Activated T-cell treated with anti-CD3 and anti-CD28 coated beads, Interleukin-2, amount 50 U/mL, for 24 hours (primary cell): ENCODE measurements at regions not wholly inside any gene's neighbourhood (a gene's known extent, or its start where the extent isn't known, plus 50 kb on each side); places are given as distances from the start of the nearest gene placed in this dataset.
"Not testable (repeated sequence)": the region's sequence is repeated elsewhere in the genome, so short reads cannot be mapped to it uniquely, and the experiment has no call there.

Experiments
- DNase-seq: peaks from one replicate; pipeline ENCODE4 v3.0.0-alpha.2; 2020
- H3K27ac Mint-ChIP-seq: 2 replicates; pipeline ENCODE4 v1.8.0; 2020; ENCODE audit warnings: mild to moderate bottlenecking, mixed read lengths
- H3K27me3 Mint-ChIP-seq: 2 replicates; pipeline ENCODE4 v1.8.0; 2020; ENCODE audit warnings: mixed read lengths
- H3K36me3 Mint-ChIP-seq: 2 replicates; pipeline ENCODE4 v1.8.0; 2020; ENCODE audit warnings: low read depth, mixed read lengths
- H3K4me1 Mint-ChIP-seq: 2 replicates; pipeline ENCODE4 v1.8.0; 2020; ENCODE audit warnings: low read depth, mixed read lengths
- H3K4me3 Mint-ChIP-seq: 2 replicates; pipeline ENCODE4 v1.8.0; 2020; ENCODE audit warnings: mild to moderate bottlenecking, moderate library complexity, mixed read lengths
- H3K9me3 Mint-ChIP-seq: 2 replicates; pipeline ENCODE4 v1.8.0; 2020; ENCODE audit warnings: mixed read lengths

- peaks cover 30% of the 10 kb centered on the region for H3K27me3 Mint-ChIP-seq
- no peak for DNase-seq
- no peaks in the 10 kb centered on the region for H3K4me1 Mint-ChIP-seq
- H3K9me3 Mint-ChIP-seq = no peaks in the 10 kb centered on the region
- no peak overlapping the region for H3K4me3 Mint-ChIP-seq
- no peaks in the 10 kb centered on the region for H3K36me3 Mint-ChIP-seq
- H3K27ac Mint-ChIP-seq = no peak overlapping the region
Measured at GRCh38 chr20:48019496-48019895, 234.2 kb upstream of the SULF2 start.

DNA sequence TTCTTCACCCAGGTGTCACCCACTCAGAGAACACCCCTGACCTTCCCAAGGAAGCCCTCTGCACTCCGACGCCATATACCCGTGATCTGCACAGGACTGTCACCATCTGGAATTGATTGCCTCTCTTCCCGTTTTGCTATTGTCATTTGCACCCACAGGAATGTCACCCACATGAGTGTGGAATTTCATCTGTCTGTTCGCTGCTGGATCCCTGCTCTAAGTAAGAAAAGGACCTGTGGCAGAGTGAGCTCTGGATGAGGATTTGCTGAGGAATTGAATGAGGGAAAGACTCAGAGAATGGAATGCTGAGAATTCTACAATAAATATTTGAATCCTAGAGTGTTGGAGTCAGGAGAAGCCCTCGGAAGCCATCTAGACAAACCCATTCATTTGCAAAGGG is 233.6 kb upstream of the SULF2 start:
- H3K4me3 Mint-ChIP-seq, H3K27ac Mint-ChIP-seq, DNase-seq, H3K4me1 Mint-ChIP-seq, H3K9me3 Mint-ChIP-seq, H3K36me3 Mint-ChIP-seq: not testable (repeated sequence)
- H3K27me3 Mint-ChIP-seq = peaks cover 30% of the 10 kb centered on the region

DNA sequence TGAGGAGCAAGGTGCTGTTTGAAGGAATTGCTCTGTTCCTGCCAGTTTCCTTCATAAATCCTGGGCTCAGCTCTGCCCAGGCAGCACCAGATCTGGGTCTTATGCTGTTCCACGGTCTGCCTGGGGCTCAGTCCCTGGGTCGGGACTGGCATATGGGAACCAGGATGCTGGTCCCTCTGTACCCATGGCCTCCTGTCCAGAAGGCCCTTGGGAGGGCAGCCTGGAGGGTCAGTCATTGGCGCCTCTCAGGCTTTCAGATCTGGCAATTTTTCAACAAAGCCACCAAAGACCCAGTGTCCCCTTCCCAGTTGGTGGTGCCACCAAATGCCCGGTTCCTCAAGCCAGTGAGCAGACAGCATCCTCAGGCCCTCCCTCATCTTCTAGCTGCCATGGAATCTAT is 232.7 kb upstream of the SULF2 start:
- H3K36me3 Mint-ChIP-seq = no peaks in the 10 kb centered on the region
- H3K27me3 Mint-ChIP-seq = peaks cover 35% of the 10 kb centered on the region
- H3K27ac Mint-ChIP-seq = no peak overlapping the region
- H3K9me3 Mint-ChIP-seq = peaks cover 5% of the 10 kb centered on the region
- DNase-seq = no peak
- no peak overlapping the region for H3K4me3 Mint-ChIP-seq
- no peaks in the 10 kb centered on the region for H3K4me1 Mint-ChIP-seq

DNA sequence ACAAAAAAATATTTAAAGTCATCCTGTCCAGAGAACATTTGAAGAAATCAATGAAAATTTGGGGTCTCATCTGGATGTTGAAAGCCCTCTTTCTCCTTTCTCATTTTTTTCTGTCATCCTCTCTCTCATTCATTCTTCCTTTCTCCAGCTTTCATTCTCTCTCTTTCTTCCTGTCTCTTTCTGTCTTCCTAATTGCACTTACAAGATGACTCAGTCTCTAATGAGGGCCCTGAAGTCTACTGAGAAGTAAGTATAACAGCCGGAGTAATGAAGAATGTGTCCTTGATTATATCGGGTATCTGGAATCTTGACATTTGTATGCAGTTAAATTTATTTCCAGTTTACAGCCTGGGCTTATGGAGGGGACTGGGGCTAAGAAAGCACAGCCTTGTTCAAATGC is 232.2 kb upstream of the SULF2 start:
- Mint-ChIP-seq H3K4me1 (no peaks in the 10 kb centered on the region), H3K36me3 (no peaks in the 10 kb centered on the region), H3K27me3 (peaks cover 36% of the 10 kb centered on the region), H3K4me3 (no peak overlapping the region), H3K27ac (no peak overlapping the region), H3K9me3 (peaks cover 8% of the 10 kb centered on the region)
- DNase-seq = no peak

- no peaks in the 10 kb centered on the region for H3K36me3 Mint-ChIP-seq
- peaks cover 33% of the 10 kb centered on the region for H3K27me3 Mint-ChIP-seq
- DNase-seq = no peak
- peaks cover 15% of the 10 kb centered on the region for H3K9me3 Mint-ChIP-seq
- no peaks in the 10 kb centered on the region for H3K4me1 Mint-ChIP-seq
- H3K27ac Mint-ChIP-seq = no peak overlapping the region
- no peak overlapping the region for H3K4me3 Mint-ChIP-seq
Measured at GRCh38 chr20:48015943-48016723, 230.9 kb upstream of the SULF2 start.

DNA sequence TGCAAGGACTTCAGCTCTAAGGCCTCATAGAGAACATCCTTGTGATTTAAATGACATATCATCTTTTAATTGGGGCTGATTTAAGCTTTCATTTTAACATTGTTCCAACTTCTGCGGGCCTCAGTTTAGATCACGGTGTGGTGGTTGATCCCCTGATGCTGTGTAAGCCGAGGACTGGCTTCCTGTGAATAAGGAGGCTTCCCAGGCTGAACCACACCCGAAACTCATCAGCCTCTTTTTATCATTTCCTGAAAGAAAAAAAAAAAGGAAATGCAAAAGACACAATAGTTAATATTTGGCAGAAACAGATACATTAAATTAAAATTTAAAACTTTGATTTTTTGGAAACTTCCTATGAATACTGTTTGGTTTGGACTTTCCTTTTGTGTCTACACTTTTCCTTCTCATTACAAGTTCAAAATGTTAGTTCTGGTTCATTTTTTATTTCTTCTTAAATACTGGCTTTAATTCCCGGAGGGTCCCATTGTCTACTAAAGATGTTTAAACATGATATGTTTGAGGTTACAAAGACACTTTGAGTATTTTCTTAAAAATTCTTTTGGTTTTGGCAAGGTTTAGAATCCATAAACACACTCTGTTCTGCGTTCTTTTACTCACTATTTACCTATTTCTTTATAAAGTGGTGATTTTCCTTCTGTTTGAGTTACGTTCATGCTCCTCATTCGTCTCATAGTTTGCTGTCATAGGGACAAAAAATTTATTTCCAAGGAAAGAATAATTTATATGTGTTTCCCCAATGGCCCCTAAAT is 230.0 kb upstream of the SULF2 start:
- Mint-ChIP-seq H3K4me1 (no peaks in the 10 kb centered on the region), H3K9me3 (peaks cover 15% of the 10 kb centered on the region), H3K27me3 (peaks cover 30% of the 10 kb centered on the region), H3K27ac (no peak overlapping the region), H3K4me3 (no peak overlapping the region), H3K36me3 (no peaks in the 10 kb centered on the region)
- no peak for DNase-seq

DNA sequence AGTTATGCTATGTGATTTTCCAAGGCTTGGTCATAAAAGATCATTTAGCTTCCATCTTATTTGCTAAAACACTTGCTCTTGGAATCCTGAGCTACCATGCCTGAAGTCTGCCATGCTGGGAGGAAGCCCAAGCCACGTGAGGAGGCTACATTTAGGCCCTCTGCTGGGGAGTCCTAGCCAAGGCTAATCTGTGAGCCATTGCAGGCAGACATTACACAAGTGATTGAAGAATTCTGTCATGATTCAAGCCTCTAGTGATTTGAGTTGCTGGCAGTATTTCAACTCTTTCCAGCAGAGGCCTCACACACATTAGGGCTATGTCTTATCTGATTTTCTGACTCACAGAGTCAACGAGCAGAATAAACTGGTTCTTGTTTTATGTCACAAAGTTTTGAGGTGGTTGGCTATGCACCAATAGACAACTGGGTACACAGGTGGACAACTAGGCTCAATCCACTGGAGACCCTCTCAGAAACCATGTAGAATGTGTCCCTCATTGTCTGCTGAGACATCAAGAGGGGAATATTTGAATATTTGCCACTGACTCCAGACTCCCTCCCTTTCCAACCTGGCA is 227.2 kb upstream of the SULF2 start:
- DNase-seq = no peak
- H3K27ac Mint-ChIP-seq = no peak overlapping the region

DNA sequence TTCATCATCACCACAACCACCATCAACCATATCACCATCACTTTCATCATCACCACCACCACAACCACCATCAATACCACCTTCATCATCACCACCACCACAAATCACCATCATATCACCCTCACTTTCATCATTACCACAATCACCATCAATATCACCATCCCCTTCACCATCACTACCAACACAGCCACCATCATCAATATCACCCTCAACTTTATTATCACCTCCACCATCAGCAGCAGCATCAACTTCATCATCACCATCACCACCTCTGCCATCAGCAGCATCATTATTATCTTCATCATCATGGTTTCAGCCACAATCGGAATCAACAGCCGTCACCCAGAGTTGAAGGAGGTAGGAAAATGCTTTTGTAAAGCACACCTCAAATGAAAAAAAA is 225.7 kb upstream of the SULF2 start:
- Mint-ChIP-seq H3K36me3 (no peaks in the 10 kb centered on the region), H3K4me1 (no peaks in the 10 kb centered on the region), H3K4me3 (no peak overlapping the region), H3K27ac (no peak overlapping the region), H3K27me3 (peaks cover 30% of the 10 kb centered on the region), H3K9me3 (peaks cover 15% of the 10 kb centered on the region)
- no peak for DNase-seq

More for the DNA sequence above, 227.2 kb upstream of the SULF2 start:
- Mint-ChIP-seq H3K36me3 (no peaks in the 10 kb centered on the region), H3K4me3 (no peak overlapping the region), H3K27me3 (peaks cover 23% of the 10 kb centered on the region), H3K4me1 (no peaks in the 10 kb centered on the region), H3K9me3 (peaks cover 15% of the 10 kb centered on the region)

- DNase-seq = no peak
- Mint-ChIP-seq H3K27me3 (peaks cover 32% of the 10 kb centered on the region), H3K27ac (no peak overlapping the region), H3K4me3 (no peak overlapping the region), H3K9me3 (peaks cover 15% of the 10 kb centered on the region), H3K36me3 (no peaks in the 10 kb centered on the region), H3K4me1 (no peaks in the 10 kb centered on the region)
Measured at GRCh38 chr20:48010623-48011022, 225.3 kb upstream of the SULF2 start.

DNA sequence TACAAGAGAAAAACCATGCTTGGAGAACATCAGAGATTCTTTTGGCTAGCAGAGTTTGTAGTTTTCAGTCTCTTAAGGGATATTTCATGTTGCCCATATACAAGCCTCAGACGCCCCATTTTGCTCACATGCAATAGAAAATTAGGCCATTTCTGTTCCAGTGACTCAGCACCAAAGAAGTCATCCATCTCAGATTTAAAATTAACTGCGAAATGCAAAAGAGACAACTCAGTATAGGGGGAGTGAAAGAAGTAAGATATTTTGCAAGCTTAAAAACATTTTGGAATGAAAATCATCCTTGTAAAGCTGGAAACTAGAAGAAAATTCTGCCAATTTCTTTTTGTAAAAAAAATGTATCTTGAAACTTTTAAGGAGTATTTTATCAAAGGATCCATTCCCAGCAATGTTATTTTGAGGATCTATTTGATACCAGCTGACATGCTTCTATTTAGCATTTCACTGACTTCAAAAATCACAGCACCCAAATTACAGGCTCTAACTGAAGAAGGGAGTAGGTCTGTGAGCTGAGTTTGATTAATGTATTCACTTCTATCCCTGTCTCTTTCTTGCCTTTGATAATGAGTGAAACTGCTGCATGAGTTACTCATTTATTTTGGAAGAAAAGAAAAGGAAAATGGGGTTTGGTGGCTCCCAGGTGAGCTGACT is 223.7 kb upstream of the SULF2 start:
- H3K36me3 Mint-ChIP-seq = no peaks in the 10 kb centered on the region
- no peak overlapping the region for H3K27ac Mint-ChIP-seq
- H3K4me3 Mint-ChIP-seq = no peak overlapping the region
- peaks cover 43% of the 10 kb centered on the region for H3K27me3 Mint-ChIP-seq
- no peak for DNase-seq
- peaks cover 15% of the 10 kb centered on the region for H3K9me3 Mint-ChIP-seq
- H3K4me1 Mint-ChIP-seq = no peaks in the 10 kb centered on the region

GRCh38 chr20:48007351-48007750 is 222.1 kb upstream of the SULF2 start:
- peaks cover 8% of the 10 kb centered on the region for H3K9me3 Mint-ChIP-seq
- H3K4me1 Mint-ChIP-seq = no peaks in the 10 kb centered on the region
- no peak overlapping the region for H3K27ac Mint-ChIP-seq
- peaks cover 45% of the 10 kb centered on the region for H3K27me3 Mint-ChIP-seq
- H3K4me3 Mint-ChIP-seq = no peak overlapping the region
- no peak for DNase-seq
- H3K36me3 Mint-ChIP-seq = no peaks in the 10 kb centered on the region

- no peak for DNase-seq
- no peak overlapping the region for H3K4me3 Mint-ChIP-seq
Measured at GRCh38 chr20:48006036-48006833, 221.0 kb upstream of the SULF2 start.

GRCh38 chr20:48003021-48003420 is 217.7 kb upstream of the SULF2 start:
- no peaks in the 10 kb centered on the region for H3K36me3 Mint-ChIP-seq
- H3K9me3 Mint-ChIP-seq = peaks cover 3% of the 10 kb centered on the region
- no peak overlapping the region for H3K4me3 Mint-ChIP-seq
- DNase-seq = no peak
- peaks cover 43% of the 10 kb centered on the region for H3K27me3 Mint-ChIP-seq
- H3K4me1 Mint-ChIP-seq = no peaks in the 10 kb centered on the region
- no peak overlapping the region for H3K27ac Mint-ChIP-seq

More at GRCh38 chr20:48006036-48006833, 221.0 kb upstream of the SULF2 start:
- H3K4me1 Mint-ChIP-seq = no peaks in the 10 kb centered on the region
- peaks cover 3% of the 10 kb centered on the region for H3K9me3 Mint-ChIP-seq
- no peak overlapping the region for H3K27ac Mint-ChIP-seq
- H3K36me3 Mint-ChIP-seq = no peaks in the 10 kb centered on the region
- H3K27me3 Mint-ChIP-seq = peaks cover 47% of the 10 kb centered on the region

DNA sequence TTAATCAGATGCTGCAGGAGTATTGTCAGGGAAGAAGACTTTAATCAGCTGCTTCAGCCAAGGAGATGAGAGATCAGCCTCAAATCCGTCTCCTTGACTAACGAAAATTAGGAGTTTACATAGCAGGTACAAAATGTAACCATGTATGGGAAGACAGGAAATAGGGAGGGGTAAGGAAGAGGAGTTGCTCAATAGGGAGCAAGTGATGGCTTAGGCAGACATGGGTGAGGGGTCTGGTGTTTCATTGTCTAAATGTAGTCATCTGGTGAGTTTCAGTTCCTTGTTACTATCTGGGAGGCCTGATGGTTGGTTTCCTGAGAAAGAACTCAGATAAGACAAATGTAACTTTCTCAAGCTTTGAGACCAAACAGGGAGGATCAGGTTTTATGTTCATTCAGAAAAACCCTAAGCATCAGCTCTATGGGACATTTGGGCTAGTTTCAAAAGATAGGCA is 217.3 kb upstream of the SULF2 start:
- peaks cover 40% of the 10 kb centered on the region for H3K27me3 Mint-ChIP-seq
- DNase-seq = no peak
- H3K9me3 Mint-ChIP-seq = peaks cover 3% of the 10 kb centered on the region
- H3K4me3 Mint-ChIP-seq = no peak overlapping the region
- no peaks in the 10 kb centered on the region for H3K36me3 Mint-ChIP-seq
- H3K4me1 Mint-ChIP-seq = no peaks in the 10 kb centered on the region
- H3K27ac Mint-ChIP-seq = no peak overlapping the region
